SK-N-MC (cell line): ENCODE measurements at regions not wholly inside any gene's neighbourhood (a gene's known extent, or its start where the extent isn't known, plus 50 kb on each side); places are given as distances from the start of the nearest gene placed in this dataset.

Source experiments
- EZH2 ChIP-seq: fragments of 200-600 bp; sonication (generic); IDR thresholded peaks from one replicate; pipeline ENCODE4 v1.6.1; 2017; ENCODE audit warnings: antibody characterized with exemption
- FOXP2 ChIP-seq: optimal IDR thresholded peaks from 2 replicates; pipeline ENCODE3; 2011; ENCODE audit warnings: mild to moderate bottlenecking, moderate library complexity; ENCODE audit not compliant: insufficient read depth; ENCODE audit errors: extremely low read length, control extremely low read depth
- POLR2AphosphoS5 ChIP-seq: IDR thresholded peaks from 2 replicates; pipeline ENCODE4 v1.6.1; 2012; ENCODE audit warnings: mild to moderate bottlenecking, low read depth, low read length, borderline replicate concordance

DNA sequence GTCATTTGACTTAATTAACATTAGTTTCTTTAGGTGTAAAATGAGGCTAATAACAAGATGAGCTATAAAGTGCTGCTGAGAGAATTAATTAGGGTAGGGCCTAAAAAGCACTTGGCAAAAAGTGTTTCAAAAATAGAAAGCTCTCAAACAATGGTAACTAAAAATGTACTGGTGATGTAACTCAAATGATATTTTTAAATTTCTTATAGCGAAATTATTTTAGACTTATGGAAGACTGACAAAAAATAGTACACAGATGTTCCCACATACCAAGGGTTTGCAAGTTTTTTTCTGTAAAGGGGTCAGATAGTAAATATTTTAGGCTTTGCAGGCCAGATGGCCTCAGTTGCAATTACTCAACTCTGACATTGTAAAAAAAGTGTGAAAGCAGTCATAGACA lies 190.7 kb upstream of the UFL1 start:
- TF ChIP-seq POLR2AphosphoS5 (no peak), EZH2 (no peak), FOXP2 (no peak)
